Mammary epithelial cell (primary cell): ENCODE measurements at regions not wholly inside any gene's neighbourhood (a gene's known extent, or its start where the extent isn't known, plus 50 kb on each side); places are given as distances from the start of the nearest gene placed in this dataset.

ENCODE experiments used
- EZH2 ChIP-seq: IDR thresholded peaks from 2 replicates; pipeline ENCODE4 v1.6.1; 2012; ENCODE audit warnings: low read length, inconsistent platforms, borderline replicate concordance
- TF ChIP-seq, protein P1 (sequence below), 2 donors: IDR thresholded peaks in 1 of 2; conservative IDR thresholded peaks in 1 of 2; 2 replicates each; pipeline ENCODE4 v1.5.1; 2011 to 2012; ENCODE audit warnings: inconsistent platforms in 2 of 2, low read length in 2 of 2, mild to moderate bottlenecking in 2 of 2, control low read depth in 1 of 2, low read depth in 1 of 2; ENCODE audit not compliant: insufficient read depth in 1 of 2; ENCODE audit errors: extremely low read depth in 1 of 2

DNA sequence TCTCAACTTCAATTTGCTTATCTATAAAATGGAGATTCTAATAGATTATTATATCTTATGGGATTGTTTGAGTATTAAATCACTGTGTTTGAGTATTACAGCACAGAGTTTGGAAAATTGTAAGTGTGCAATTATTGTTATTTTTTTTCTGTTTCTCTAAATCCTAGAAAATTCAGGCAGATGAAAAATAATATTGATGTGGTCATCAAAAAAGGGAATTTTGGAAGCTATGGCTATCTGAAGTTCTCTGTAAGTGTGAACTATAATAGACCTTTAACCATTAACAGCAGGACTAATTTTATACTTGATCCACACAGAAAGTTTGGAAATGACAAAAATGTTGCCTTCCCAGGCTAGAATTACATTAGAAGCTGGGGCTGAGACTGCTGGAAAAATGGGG, 393.2 kb downstream of the SUCLG1 start:
- TF ChIP-seq, protein P1, sequence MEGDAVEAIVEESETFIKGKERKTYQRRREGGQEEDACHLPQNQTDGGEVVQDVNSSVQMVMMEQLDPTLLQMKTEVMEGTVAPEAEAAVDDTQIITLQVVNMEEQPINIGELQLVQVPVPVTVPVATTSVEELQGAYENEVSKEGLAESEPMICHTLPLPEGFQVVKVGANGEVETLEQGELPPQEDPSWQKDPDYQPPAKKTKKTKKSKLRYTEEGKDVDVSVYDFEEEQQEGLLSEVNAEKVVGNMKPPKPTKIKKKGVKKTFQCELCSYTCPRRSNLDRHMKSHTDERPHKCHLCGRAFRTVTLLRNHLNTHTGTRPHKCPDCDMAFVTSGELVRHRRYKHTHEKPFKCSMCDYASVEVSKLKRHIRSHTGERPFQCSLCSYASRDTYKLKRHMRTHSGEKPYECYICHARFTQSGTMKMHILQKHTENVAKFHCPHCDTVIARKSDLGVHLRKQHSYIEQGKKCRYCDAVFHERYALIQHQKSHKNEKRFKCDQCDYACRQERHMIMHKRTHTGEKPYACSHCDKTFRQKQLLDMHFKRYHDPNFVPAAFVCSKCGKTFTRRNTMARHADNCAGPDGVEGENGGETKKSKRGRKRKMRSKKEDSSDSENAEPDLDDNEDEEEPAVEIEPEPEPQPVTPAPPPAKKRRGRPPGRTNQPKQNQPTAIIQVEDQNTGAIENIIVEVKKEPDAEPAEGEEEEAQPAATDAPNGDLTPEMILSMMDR (conservative IDR thresholded peaks at IDR 0.05 in 1 of 2, IDR thresholded peaks at IDR 0.05 in 1 of 2; ENCODE audit: extremely low read depth in 1 of 2, insufficient read depth in 1 of 2, low read depth in 1 of 2, low read length in 2 of 2), result no peak
- TF ChIP-seq EZH2, result no peak
